Ishikawa (cell line): ENCODE measurements at regions not wholly inside any gene's neighbourhood (a gene's known extent, or its start where the extent isn't known, plus 50 kb on each side); places are given as distances from the start of the nearest gene placed in this dataset.

Experiments
- CEBPB ChIP-seq: IDR thresholded peaks from 2 replicates; pipeline ENCODE4 v1.6.1; 2012
- CREB1 ChIP-seq: IDR thresholded peaks from 2 replicates; pipeline ENCODE4 v1.6.1; 2012; ENCODE audit warnings: low read depth
- EGR1 ChIP-seq: IDR thresholded peaks from 2 replicates; pipeline ENCODE4 v1.6.1; 2012
- EP300 ChIP-seq: IDR thresholded peaks from 2 replicates; pipeline ENCODE4 v1.6.1; 2012; ENCODE audit warnings: borderline replicate concordance
- FOXM1 ChIP-seq: IDR thresholded peaks from 2 replicates; pipeline ENCODE4 v1.6.1; 2012; ENCODE audit warnings: low read depth, borderline replicate concordance
- RAD21 ChIP-seq: IDR thresholded peaks from 2 replicates; pipeline ENCODE4 v1.6.1; 2012; ENCODE audit warnings: low read depth
- TAF1 ChIP-seq: IDR thresholded peaks from 2 replicates; pipeline ENCODE4 v1.6.1; 2012; ENCODE audit warnings: low read depth, mild to moderate bottlenecking
- TCF12 ChIP-seq: IDR thresholded peaks from 2 replicates; pipeline ENCODE4 v1.6.1; 2012; ENCODE audit warnings: low read depth
- YY1 ChIP-seq: IDR thresholded peaks from 2 replicates; pipeline ENCODE4 v1.6.1; 2012; ENCODE audit warnings: low read depth
- TF ChIP-seq, protein P1 (sequence below): IDR thresholded peaks from 2 replicates; pipeline ENCODE4 v1.6.1; 2012
- TF ChIP-seq, protein P2 (sequence below): IDR thresholded peaks from 2 replicates; pipeline ENCODE4 v1.6.1; 2012; ENCODE audit warnings: low read depth, mild to moderate bottlenecking

DNA sequence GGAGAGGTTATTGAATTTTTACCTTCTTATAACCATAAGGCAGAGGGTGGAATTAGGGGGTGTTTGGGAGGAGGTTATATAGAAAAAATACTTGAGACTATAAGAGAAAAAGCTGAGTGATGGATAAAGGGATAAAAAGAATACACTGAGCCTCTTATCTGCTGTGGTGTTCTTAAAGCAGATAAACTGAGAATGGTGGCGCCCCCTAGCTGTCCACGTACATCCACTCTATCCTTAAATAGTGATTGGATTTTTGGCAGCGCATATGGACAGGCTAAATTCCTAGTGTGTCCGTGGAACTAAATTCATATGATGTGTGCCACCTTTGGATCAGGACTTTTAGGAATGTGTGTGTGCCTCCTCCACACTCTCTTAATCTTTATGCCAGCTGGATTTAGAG, 121.1 kb downstream of the OXSM start:
- TF ChIP-seq EP300, result no peak
- TF ChIP-seq, protein P1, sequence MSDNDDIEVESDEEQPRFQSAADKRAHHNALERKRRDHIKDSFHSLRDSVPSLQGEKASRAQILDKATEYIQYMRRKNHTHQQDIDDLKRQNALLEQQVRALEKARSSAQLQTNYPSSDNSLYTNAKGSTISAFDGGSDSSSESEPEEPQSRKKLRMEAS, result no peak
- no peak for TF ChIP-seq TAF1
- no peak for TF ChIP-seq TCF12
- peak; percentile 54 for TF ChIP-seq RAD21
- TF ChIP-seq, protein P2, sequence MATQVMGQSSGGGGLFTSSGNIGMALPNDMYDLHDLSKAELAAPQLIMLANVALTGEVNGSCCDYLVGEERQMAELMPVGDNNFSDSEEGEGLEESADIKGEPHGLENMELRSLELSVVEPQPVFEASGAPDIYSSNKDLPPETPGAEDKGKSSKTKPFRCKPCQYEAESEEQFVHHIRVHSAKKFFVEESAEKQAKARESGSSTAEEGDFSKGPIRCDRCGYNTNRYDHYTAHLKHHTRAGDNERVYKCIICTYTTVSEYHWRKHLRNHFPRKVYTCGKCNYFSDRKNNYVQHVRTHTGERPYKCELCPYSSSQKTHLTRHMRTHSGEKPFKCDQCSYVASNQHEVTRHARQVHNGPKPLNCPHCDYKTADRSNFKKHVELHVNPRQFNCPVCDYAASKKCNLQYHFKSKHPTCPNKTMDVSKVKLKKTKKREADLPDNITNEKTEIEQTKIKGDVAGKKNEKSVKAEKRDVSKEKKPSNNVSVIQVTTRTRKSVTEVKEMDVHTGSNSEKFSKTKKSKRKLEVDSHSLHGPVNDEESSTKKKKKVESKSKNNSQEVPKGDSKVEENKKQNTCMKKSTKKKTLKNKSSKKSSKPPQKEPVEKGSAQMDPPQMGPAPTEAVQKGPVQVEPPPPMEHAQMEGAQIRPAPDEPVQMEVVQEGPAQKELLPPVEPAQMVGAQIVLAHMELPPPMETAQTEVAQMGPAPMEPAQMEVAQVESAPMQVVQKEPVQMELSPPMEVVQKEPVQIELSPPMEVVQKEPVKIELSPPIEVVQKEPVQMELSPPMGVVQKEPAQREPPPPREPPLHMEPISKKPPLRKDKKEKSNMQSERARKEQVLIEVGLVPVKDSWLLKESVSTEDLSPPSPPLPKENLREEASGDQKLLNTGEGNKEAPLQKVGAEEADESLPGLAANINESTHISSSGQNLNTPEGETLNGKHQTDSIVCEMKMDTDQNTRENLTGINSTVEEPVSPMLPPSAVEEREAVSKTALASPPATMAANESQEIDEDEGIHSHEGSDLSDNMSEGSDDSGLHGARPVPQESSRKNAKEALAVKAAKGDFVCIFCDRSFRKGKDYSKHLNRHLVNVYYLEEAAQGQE, result no peak
- TF ChIP-seq YY1, result no peak
- no peak for TF ChIP-seq FOXM1
- no peak for TF ChIP-seq CREB1
- no peak for TF ChIP-seq CEBPB
- TF ChIP-seq EGR1, result no peak
